Endothelial cell of umbilical vein (primary cell): ENCODE measurements at regions not wholly inside any gene's neighbourhood (a gene's known extent, or its start where the extent isn't known, plus 50 kb on each side); places are given as distances from the start of the nearest gene placed in this dataset.

Experiments
- BruUV-seq: library from RNA; stranded (reverse); fragments of 400-500 nt; replicated peaks from 2 replicates; lab custom pipeline; 2021; lab: Mats Ljungman, UMichigan
- CTCF ChIA-PET: fragments of 300-600, 350-600 bp; sonication (Branson Sonifier 250); formaldehyde crosslinking; loops from one replicate; lab custom pipeline; 2021; ENCODE audit warnings: antibody characterized with exemption, inconsistent platforms; lab: Charles Lee
- POLR2A ChIA-PET: fragments of 300-600, 350-600 bp; sonication (Branson Sonifier 250); formaldehyde crosslinking; loops from one replicate; lab custom pipeline; 2021; ENCODE audit warnings: antibody characterized with exemption, inconsistent platforms; lab: Charles Lee
- DNase-seq: peaks from one replicate; pipeline ENCODE4 v3.0.0-alpha.2; 2011; ENCODE audit warnings: low read depth, low spot score
- FAIRE-seq: peaks from 2 replicates; lab custom pipeline; 2011; peaks lifted over from hg19 to GRCh38; lab: Jason Lieb, UNC
- H2AFZ ChIP-seq: 2 replicates; pipeline ENCODE4 v1.6.0; 2012; ENCODE audit warnings: low read depth, low read length, control low read depth, inconsistent platforms
- H3K27ac ChIP-seq: 2 replicates; pipeline ENCODE4 v1.5.1; 2011; ENCODE audit warnings: low read depth, mild to moderate bottlenecking, control low read depth, low read length, moderate library complexity; ENCODE audit not compliant: insufficient read depth
- H3K27me3 ChIP-seq, 2 experiments: 2 replicates each; pipeline versions ENCODE4 v1.6.0 to v1.6.1; 2011; ENCODE audit warnings: low read length in 2 of 2, mixed read lengths in 1 of 2; ENCODE audit not compliant: control insufficient read depth in 2 of 2, insufficient read depth in 2 of 2
- H3K36me3 ChIP-seq, 2 experiments: 2 replicates in 1 of 2; 3 replicates in 1 of 2; pipeline ENCODE4 v1.5.1; 2011; ENCODE audit warnings: low read length in 2 of 2, mild to moderate bottlenecking in 1 of 2, moderate library complexity in 1 of 2; ENCODE audit not compliant: control insufficient read depth in 2 of 2, insufficient read depth in 2 of 2; ENCODE audit errors: extremely low read depth in 1 of 2
- H3K4me1 ChIP-seq: 3 replicates; pipeline ENCODE4 v1.5.1; 2011; ENCODE audit warnings: mild to moderate bottlenecking, low read length; ENCODE audit not compliant: control insufficient read depth, insufficient read depth; ENCODE audit errors: extremely low read depth
- H3K4me2 ChIP-seq: 2 replicates; pipeline ENCODE4 v1.6.1; 2011; ENCODE audit warnings: low read length, control low read depth, mixed read lengths; ENCODE audit not compliant: insufficient read depth
- H3K4me3 ChIP-seq, 3 experiments: fragments of 200-600 bp in 1 of 3; sonication (generic), shearing (Covaris generic) in 1 of 3; replicated peaks in 1 of 3; 2 replicates each; pipeline ENCODE4 v1.5.1; 2011 to 2016; ENCODE audit warnings: control low read depth in 3 of 3, low read length in 3 of 3, mild to moderate bottlenecking in 2 of 3, inconsistent platforms in 1 of 3, low read depth in 1 of 3, moderate library complexity in 1 of 3; ENCODE audit not compliant: insufficient read depth in 1 of 3
- H3K79me2 ChIP-seq: 2 replicates; pipeline ENCODE4 v1.6.0; 2012; ENCODE audit warnings: low read length, inconsistent platforms; ENCODE audit not compliant: control insufficient read depth, insufficient read depth
- H3K9ac ChIP-seq: replicated peaks from 2 replicates; pipeline ENCODE3; 2011; ENCODE audit warnings: low read length, control low read depth; ENCODE audit not compliant: insufficient read depth; ENCODE audit errors: extremely low read depth
- H3K9me1 ChIP-seq: replicated peaks from 3 replicates; pipeline ENCODE4 v1.6.0; 2011; ENCODE audit warnings: mild to moderate bottlenecking, low read length; ENCODE audit not compliant: control insufficient read depth, insufficient read depth; ENCODE audit errors: extremely low read depth
- H3K9me3 ChIP-seq: replicated peaks from 2 replicates; pipeline ENCODE4 v1.5.1; 2012; ENCODE audit warnings: low read length, inconsistent platforms; ENCODE audit not compliant: control insufficient read depth, insufficient read depth
- H4K20me1 ChIP-seq: replicated peaks from 2 replicates; pipeline ENCODE3; 2011; ENCODE audit warnings: mild to moderate bottlenecking, low read length; ENCODE audit not compliant: control insufficient read depth, insufficient read depth; ENCODE audit errors: extremely low read depth
- CTCF ChIP-seq, 2 donors: IDR thresholded peaks; 1 replicate in 1 of 2; 2 replicates in 1 of 2; pipeline ENCODE4 v1.5.1; 2011; ENCODE audit warnings: low read length in 2 of 2, mild to moderate bottlenecking in 2 of 2, moderate library complexity in 2 of 2, control low read depth in 1 of 2, inconsistent platforms in 1 of 2, low read depth in 1 of 2; ENCODE audit not compliant: insufficient read depth in 1 of 2; ENCODE audit errors: extremely low read depth in 1 of 2
- EZH2 ChIP-seq: IDR thresholded peaks from 2 replicates; pipeline ENCODE4 v1.6.1; 2012; ENCODE audit warnings: borderline replicate concordance, low read depth, mild to moderate bottlenecking, moderate library complexity, low read length, inconsistent platforms; ENCODE audit not compliant: severe bottlenecking
- FOS ChIP-seq: IDR thresholded peaks from 2 replicates; pipeline ENCODE4 v1.6.1; 2011; ENCODE audit warnings: mild to moderate bottlenecking, low read length, moderate library complexity, borderline replicate concordance; ENCODE audit not compliant: insufficient read depth
- GATA2 ChIP-seq: IDR thresholded peaks from 2 replicates; pipeline ENCODE4 v1.7.0; 2011; ENCODE audit warnings: low read depth, mild to moderate bottlenecking, moderate library complexity, mixed read lengths, low read length; ENCODE audit not compliant: insufficient read length, insufficient read depth
- JUN ChIP-seq: IDR thresholded peaks from 2 replicates; pipeline ENCODE4 v1.6.1; 2011; ENCODE audit warnings: borderline replicate concordance, low read depth; ENCODE audit not compliant: insufficient read length, insufficient read depth
- MYC ChIP-seq: IDR thresholded peaks from one replicate; pipeline ENCODE4 v1.6.1; 2011; ENCODE audit warnings: mild to moderate bottlenecking, low read depth, low read length
- POLR2A ChIP-seq: IDR thresholded peaks from 2 replicates; pipeline ENCODE4 v1.6.1; 2012; ENCODE audit warnings: low read depth, mild to moderate bottlenecking, control low read depth, low read length
- POLR2AphosphoS5 ChIP-seq: IDR thresholded peaks from 2 replicates; pipeline ENCODE4 v1.6.1; 2012; ENCODE audit warnings: low read depth, mild to moderate bottlenecking, control low read depth, low read length, moderate library complexity; ENCODE audit not compliant: insufficient read depth
- dilution Hi-C: fragments of 300-500 bp; cut with MboI; formaldehyde crosslinking; loops from one replicate; pipeline ENCODE4 v1.15.0; 2019; ENCODE audit warnings: low sequenced_read_pairs; ENCODE audit not compliant: extremely low pct_ligation_motif_present
- intact Hi-C: fragments of 100-400 bp; cut with micrococcal nuclease; formaldehyde crosslinking; loops from one replicate; pipeline ENCODE4 v1.10.0; 2022
- TF ChIP-seq, protein P1 (sequence below): IDR thresholded peaks from 2 replicates; pipeline ENCODE4 v1.6.1; 2011; ENCODE audit not compliant: insufficient read depth, insufficient read length

DNA sequence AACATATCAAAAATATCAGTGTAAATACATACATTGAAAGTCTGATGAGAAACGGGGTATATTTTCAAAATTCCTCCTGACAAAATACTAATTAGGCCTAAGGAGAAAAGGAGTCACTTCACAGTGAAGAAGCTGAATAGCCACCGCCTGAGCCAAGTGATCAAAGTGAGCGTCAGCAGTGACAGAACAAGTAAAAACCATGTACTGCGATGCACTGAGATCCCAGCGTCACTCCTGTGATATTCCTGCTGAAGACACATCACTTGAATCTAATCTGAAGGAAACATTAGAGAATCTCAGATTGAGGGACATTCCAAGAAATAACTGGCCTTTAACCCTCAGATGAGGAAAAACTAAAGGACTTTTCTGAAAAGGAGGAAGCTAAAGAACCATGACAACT is 285.3 kb downstream of the EN1 start:
- BruUV-seq: no TSS peak
- CTCF ChIA-PET: no interaction called here
- Histone ChIP-seq H3K4me1 (no peaks in the 10 kb centered on the region), H3K9me1 (no peaks in the 10 kb centered on the region), H3K9me3 (peaks cover under 1% of the 10 kb centered on the region), H3K27ac (no peak overlapping the region), H3K36me3 (no peaks in the 10 kb centered on the region), H2AFZ (no peak overlapping the region), H4K20me1 (no peaks in the 10 kb centered on the region), H3K27me3 (no peaks in the 10 kb centered on the region), H3K4me2 (no peak overlapping the region), H3K79me2 (no peaks in the 10 kb centered on the region), H3K4me3 (no peak overlapping the region), H3K9ac (no peak overlapping the region)
- intact Hi-C loops (no loop called here), dilution Hi-C loops (no loop called here)
- no peak for FAIRE-seq
- DNase-seq: no peak
- TF ChIP-seq POLR2A: no peak
- TF ChIP-seq GATA2: no peak
- TF ChIP-seq FOS: no peak
- POLR2A ChIA-PET: no interaction called here

DNA sequence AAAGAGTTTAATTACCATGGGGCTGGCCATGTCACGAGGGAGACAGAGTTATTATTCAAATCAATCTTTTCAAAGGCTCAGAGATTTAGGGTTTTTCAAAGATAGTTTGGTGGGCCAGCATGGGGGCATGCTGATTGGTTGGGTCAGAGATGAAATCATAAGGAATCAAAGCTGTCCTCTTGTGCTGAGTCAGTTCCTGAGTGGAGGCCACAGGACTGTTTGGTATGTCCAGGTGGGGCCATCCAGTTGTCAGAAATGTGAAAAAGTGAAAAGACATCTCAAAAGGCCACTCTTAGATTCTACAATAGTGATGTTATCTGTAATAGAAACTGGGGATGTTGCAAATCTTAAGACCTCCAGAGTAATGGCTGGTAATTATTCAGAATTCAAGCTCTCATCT is 288.6 kb downstream of the EN1 start:
- TF ChIP-seq CTCF (IDR thresholded peaks at IDR 0.05; ENCODE audit: extremely low read depth in 1 of 2, insufficient read depth in 1 of 2, low read depth in 1 of 2, low read length in 2 of 2) (no peak), POLR2AphosphoS5 (no peak), GATA2 (no peak), POLR2A (no peak), EZH2 (no peak), JUN (no peak), MYC (no peak), FOS (no peak)
- TF ChIP-seq, protein P1, sequence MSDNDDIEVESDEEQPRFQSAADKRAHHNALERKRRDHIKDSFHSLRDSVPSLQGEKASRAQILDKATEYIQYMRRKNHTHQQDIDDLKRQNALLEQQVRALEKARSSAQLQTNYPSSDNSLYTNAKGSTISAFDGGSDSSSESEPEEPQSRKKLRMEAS: no peak
- no peak overlapping the region for H3K27ac ChIP-seq
- no peak overlapping the region for H3K9ac ChIP-seq
- H3K4me2 ChIP-seq: no peak overlapping the region
- no peaks in the 10 kb centered on the region for H3K27me3 ChIP-seq
- no peaks in the 10 kb centered on the region for H3K36me3 ChIP-seq
- H4K20me1 ChIP-seq: no peaks in the 10 kb centered on the region
- dilution Hi-C loops (no loop called here), intact Hi-C loops (no loop called here)
- FAIRE-seq (no peak), DNase-seq (no peak)
- H3K4me1 ChIP-seq: no peaks in the 10 kb centered on the region
- no TSS peak for BruUV-seq
- POLR2A ChIA-PET: no interaction called here
- CTCF ChIA-PET: no interaction called here
- H3K79me2 ChIP-seq: no peaks in the 10 kb centered on the region
- H3K9me1 ChIP-seq: no peaks in the 10 kb centered on the region
- no peak overlapping the region for H2AFZ ChIP-seq
- H3K4me3 ChIP-seq: no peak overlapping the region
- peaks cover 2% of the 10 kb centered on the region for H3K9me3 ChIP-seq
